GM23338 (cell line): ENCODE measurements at regions not wholly inside any gene's neighbourhood (a gene's known extent, or its start where the extent isn't known, plus 50 kb on each side); places are given as distances from the start of the nearest gene placed in this dataset.

Experiments used
- ATAC-seq: fragments of 200-7000 bp; cut with Tn5 transposase; 3 replicates; pipeline ENCODE4 v1.9.1; 2020
- DNase-seq: peaks from one replicate; pipeline ENCODE4 v3.0.0-alpha.2; 2015; ENCODE audit warnings: low spot score
- H2AFZ ChIP-seq: fragments of 200-600 bp; sonication (generic); 2 replicates; pipeline ENCODE4 v1.8.0; 2016; ENCODE audit warnings: antibody characterized with exemption, mild to moderate bottlenecking, moderate library complexity
- H3F3A ChIP-seq: fragments of 200-600 bp; sonication (generic); replicated peaks from 2 replicates; pipeline ENCODE4 v1.8.0; 2017; ENCODE audit warnings: antibody characterized with exemption, mixed run types, low read depth
- H3K27ac ChIP-seq: fragments of 200-600 bp; sonication (generic); 2 replicates; pipeline ENCODE4 v1.6.1; 2016; ENCODE audit warnings: low read depth
- H3K27me3 ChIP-seq: fragments of 200-600 bp; sonication (generic); 2 replicates; pipeline ENCODE4 v1.8.0; 2016; ENCODE audit warnings: mild to moderate bottlenecking, mixed run types, moderate library complexity; ENCODE audit not compliant: insufficient read depth
- H3K36me3 ChIP-seq: fragments of 200-600 bp; sonication (generic); 2 replicates; pipeline ENCODE4 v1.8.0; 2016; ENCODE audit warnings: mild to moderate bottlenecking; ENCODE audit not compliant: insufficient read depth
- H3K4me1 ChIP-seq: fragments of 200-600 bp; sonication (generic); 2 replicates; pipeline ENCODE4 v1.8.0; 2016; ENCODE audit warnings: mild to moderate bottlenecking, moderate library complexity; ENCODE audit not compliant: insufficient read depth
- H3K4me2 ChIP-seq: fragments of 200-600 bp; sonication (generic); 2 replicates; pipeline ENCODE4 v1.7.1; 2017; ENCODE audit warnings: mixed run types
- H3K4me3 ChIP-seq: fragments of 200-600 bp; sonication (generic); 2 replicates; pipeline ENCODE4 v1.6.1; 2016; ENCODE audit warnings: mixed run types
- H3K79me2 ChIP-seq: fragments of 200-600 bp; sonication (generic); replicated peaks from 2 replicates; pipeline ENCODE4 v1.8.0; 2017; ENCODE audit warnings: mild to moderate bottlenecking; ENCODE audit not compliant: insufficient read depth
- H3K9me2 ChIP-seq: fragments of 200-600 bp; sonication (generic); 2 replicates; pipeline ENCODE4 v1.8.0; 2017; ENCODE audit not compliant: insufficient read depth
- H4K20me1 ChIP-seq: fragments of 200-600 bp; sonication (generic); replicated peaks from 2 replicates; pipeline ENCODE4 v1.8.0; 2017; ENCODE audit warnings: mild to moderate bottlenecking; ENCODE audit not compliant: insufficient read depth
- H3K27ac Mint-ChIP-seq: 2 replicates; pipeline ENCODE4 v1.8.0; 2020; ENCODE audit warnings: inconsistent platforms, mild to moderate bottlenecking, moderate library complexity, mixed read lengths
- H3K27me3 Mint-ChIP-seq: 3 replicates; pipeline ENCODE4 v1.8.0; 2022; ENCODE audit warnings: low read depth, mild to moderate bottlenecking, moderate library complexity, mixed read lengths, inconsistent platforms; ENCODE audit not compliant: insufficient read depth, poor library complexity
- H3K36me3 Mint-ChIP-seq: 3 replicates; pipeline ENCODE4 v1.8.0; 2021; ENCODE audit warnings: low read depth, mild to moderate bottlenecking, inconsistent platforms, moderate library complexity, mixed read lengths
- H3K4me1 Mint-ChIP-seq: 3 replicates; pipeline ENCODE4 v1.8.0; 2020; ENCODE audit warnings: mild to moderate bottlenecking, inconsistent platforms, mixed read lengths
- H3K4me3 Mint-ChIP-seq: 3 replicates; pipeline ENCODE4 v1.8.0; 2021; ENCODE audit warnings: moderate library complexity, mild to moderate bottlenecking, inconsistent platforms, mixed read lengths
- H3K9me3 Mint-ChIP-seq: 3 replicates; pipeline ENCODE4 v1.8.0; 2020; ENCODE audit warnings: moderate library complexity, mild to moderate bottlenecking, inconsistent platforms, mixed read lengths
- CREB1 ChIP-seq: fragments of 250-450 bp; sonication (Bioruptor Pico); IDR thresholded peaks from 2 replicates; pipeline ENCODE4 v1.5.0; 2020; ENCODE audit warnings: low read depth, mild to moderate bottlenecking, moderate library complexity
- ETS1 ChIP-seq: IDR thresholded peaks from 2 replicates; pipeline ENCODE4 v1.6.1; 2016; ENCODE audit warnings: antibody characterized with exemption
- JUNB ChIP-seq: IDR thresholded peaks from one replicate; pipeline ENCODE4 v1.6.1; 2016; ENCODE audit warnings: antibody characterized with exemption; ENCODE audit not compliant: unreplicated experiment
- NANOG ChIP-seq: IDR thresholded peaks from 2 replicates; pipeline ENCODE4 v1.6.1; 2016; ENCODE audit warnings: antibody characterized with exemption, borderline replicate concordance
- POLR2AphosphoS5 ChIP-seq: IDR thresholded peaks from 2 replicates; pipeline ENCODE4 v1.6.1; 2016; ENCODE audit warnings: antibody characterized with exemption, low read depth
- REST ChIP-seq: IDR thresholded peaks from one replicate; pipeline ENCODE4 v1.6.1; 2018; ENCODE audit warnings: antibody characterized with exemption; ENCODE audit not compliant: unreplicated experiment
- STAT1 ChIP-seq: IDR thresholded peaks from one replicate; pipeline ENCODE4 v1.6.1; 2016; ENCODE audit warnings: antibody characterized with exemption; ENCODE audit not compliant: unreplicated experiment
- TF ChIP-seq, protein P1 (sequence below), 2 experiments: fragments of 200-600 bp in 1 of 2; sonication (generic) in 1 of 2; conservative IDR thresholded peaks; 2 replicates each; pipeline versions ENCODE4 v1.5.1 to v1.6.1; 2016 to 2017; ENCODE audit warnings: antibody characterized with exemption in 2 of 2, low read depth in 2 of 2, mild to moderate bottlenecking in 2 of 2, moderate library complexity in 1 of 2

- no peak for TF ChIP-seq REST
- TF ChIP-seq POLR2AphosphoS5 = no peak
- TF ChIP-seq, protein P1, sequence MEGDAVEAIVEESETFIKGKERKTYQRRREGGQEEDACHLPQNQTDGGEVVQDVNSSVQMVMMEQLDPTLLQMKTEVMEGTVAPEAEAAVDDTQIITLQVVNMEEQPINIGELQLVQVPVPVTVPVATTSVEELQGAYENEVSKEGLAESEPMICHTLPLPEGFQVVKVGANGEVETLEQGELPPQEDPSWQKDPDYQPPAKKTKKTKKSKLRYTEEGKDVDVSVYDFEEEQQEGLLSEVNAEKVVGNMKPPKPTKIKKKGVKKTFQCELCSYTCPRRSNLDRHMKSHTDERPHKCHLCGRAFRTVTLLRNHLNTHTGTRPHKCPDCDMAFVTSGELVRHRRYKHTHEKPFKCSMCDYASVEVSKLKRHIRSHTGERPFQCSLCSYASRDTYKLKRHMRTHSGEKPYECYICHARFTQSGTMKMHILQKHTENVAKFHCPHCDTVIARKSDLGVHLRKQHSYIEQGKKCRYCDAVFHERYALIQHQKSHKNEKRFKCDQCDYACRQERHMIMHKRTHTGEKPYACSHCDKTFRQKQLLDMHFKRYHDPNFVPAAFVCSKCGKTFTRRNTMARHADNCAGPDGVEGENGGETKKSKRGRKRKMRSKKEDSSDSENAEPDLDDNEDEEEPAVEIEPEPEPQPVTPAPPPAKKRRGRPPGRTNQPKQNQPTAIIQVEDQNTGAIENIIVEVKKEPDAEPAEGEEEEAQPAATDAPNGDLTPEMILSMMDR (conservative IDR thresholded peaks at IDR 0.05; ENCODE audit: low read depth in 2 of 2) = no peak
- no peak for TF ChIP-seq ETS1
- TF ChIP-seq CREB1 = no peak
Measured at GRCh38 chr12:65605019-65605418, 219.3 kb upstream of the HMGA2 start (continued).

GRCh38 chr12:65606008-65606766 lies 218.1 kb upstream of the HMGA2 start:
- Histone ChIP-seq H3K4me1 (no peaks in the 10 kb centered on the region; the same call in 1 of the 2 replicates), H3K27ac (no peak overlapping the region), H3K36me3 (no peaks in the 10 kb centered on the region; the same call in 1 of the 2 replicates), H3K27me3 (no peaks in the 10 kb centered on the region), H3K79me2 (no peaks in the 10 kb centered on the region), H3K4me2 (no peak overlapping the region), H4K20me1 (no peaks in the 10 kb centered on the region), H2AFZ (no peak overlapping the region), H3K9me2 (no peaks in the 10 kb centered on the region), H3F3A (no peaks in the 10 kb centered on the region), H3K4me3 (no peak overlapping the region)
- Mint-ChIP-seq H3K4me3 (no peak overlapping the region), H3K9me3 (peaks cover 4% of the 10 kb centered on the region; the same call in 1 of the 3 replicates), H3K27ac (no peak overlapping the region), H3K27me3 (peaks cover 5% of the 10 kb centered on the region), H3K4me1 (peaks cover 7% of the 10 kb centered on the region; the same call in 2 of the 3 replicates), H3K36me3 (no peaks in the 10 kb centered on the region)
- no peak for DNase-seq
- no peak for TF ChIP-seq JUNB
- TF ChIP-seq ETS1 = no peak
- no peak for TF ChIP-seq STAT1
- TF ChIP-seq, protein P1 (conservative IDR thresholded peaks at IDR 0.05; ENCODE audit: low read depth in 2 of 2) = no peak
- no peak for TF ChIP-seq NANOG
- no peak for TF ChIP-seq CREB1
- ATAC-seq = no peak
